HepG2 (cell line): ENCODE measurements at regions not wholly inside any gene's neighbourhood (a gene's known extent, or its start where the extent isn't known, plus 50 kb on each side); places are given as distances from the start of the nearest gene placed in this dataset.

Experiments
- ATAC-seq: fragments of 200-7000 bp; cut with Tn5 transposase; 3 replicates; pipeline ENCODE4 v1.9.1; 2020; ENCODE audit warnings: mild to moderate bottlenecking, moderate library complexity
- BruUV-seq: library from RNA; stranded (reverse); fragments of 400-500 nt; replicated peaks from 2 replicates; lab custom pipeline; 2021; lab: Mats Ljungman, UMichigan
- CTCF ChIA-PET: fragments of 300-600 bp; formaldehyde crosslinking; extraction: SDS; loops from one replicate; lab custom pipeline; 2021; ENCODE audit warnings: low total read pairs, inconsistent platforms, low intra/inter-chr PET ratio; lab: Yijun Ruan, JAX
- POLR2A ChIA-PET: fragments of 350-600 bp; sonication (Branson Sonifier 250); formaldehyde crosslinking; loops from one replicate; lab custom pipeline; 2020; ENCODE audit warnings: antibody characterized with exemption, inconsistent platforms; lab: Yijun Ruan, JAX
- DNase-seq: peaks from one replicate; pipeline ENCODE4 v3.0.0-alpha.2; 2015; ENCODE audit warnings: low spot score
- FAIRE-seq: peaks from 3 replicates; lab custom pipeline; 2011; peaks lifted over from hg19 to GRCh38; lab: Jason Lieb, UNC
- H2AFZ ChIP-seq: one replicate; pipeline ENCODE4 v1.6.1; 2011; ENCODE audit warnings: low read length, inconsistent platforms
- H3K27ac ChIP-seq: fragments of 300-600 bp; 3 replicates; pipeline ENCODE4 v1.8.0; 2011; ENCODE audit warnings: mixed run types, mild to moderate bottlenecking, mixed read lengths, low read length, inconsistent platforms; ENCODE audit not compliant: insufficient read depth; ENCODE audit errors: extremely low read length
- H3K27me3 ChIP-seq, 2 experiments: fragments of 200-600 bp in 1 of 2; 2 replicates in 1 of 2; 3 replicates in 1 of 2; pipeline versions ENCODE4 v1.6.0 to v1.8.0; 2011; ENCODE audit warnings: low read length in 2 of 2, mild to moderate bottlenecking in 2 of 2, moderate library complexity in 2 of 2, inconsistent platforms in 1 of 2; ENCODE audit not compliant: insufficient read depth in 2 of 2, control insufficient read depth in 1 of 2
- H3K36me3 ChIP-seq, 2 experiments: fragments of 200-600 bp in 1 of 2; replicated peaks in 1 of 2; 2 replicates in 1 of 2; 3 replicates in 1 of 2; pipeline versions ENCODE4 v1.5.1 to v1.8.0; 2011; ENCODE audit warnings: low read length in 2 of 2, inconsistent platforms in 1 of 2; ENCODE audit not compliant: insufficient read depth in 2 of 2, control insufficient read depth in 1 of 2
- H3K4me1 ChIP-seq: 2 replicates; pipeline ENCODE4 v1.5.1; 2012; ENCODE audit warnings: low read length, inconsistent platforms; ENCODE audit not compliant: insufficient read depth
- H3K4me2 ChIP-seq: 2 replicates; pipeline ENCODE4 v1.6.0; 2011; ENCODE audit warnings: low read depth, low read length, inconsistent platforms
- H3K4me3 ChIP-seq, 3 experiments: fragments of 200-600 bp in 1 of 3; sonication (generic), shearing (Covaris generic) in 1 of 3; replicated peaks in 1 of 3; 2 replicates each; pipeline ENCODE4 v1.5.1; 2011 to 2016; ENCODE audit warnings: low read length in 3 of 3, inconsistent platforms in 2 of 3, low read depth in 2 of 3, mild to moderate bottlenecking in 2 of 3, control low read depth in 1 of 3, mixed read lengths in 1 of 3; ENCODE audit not compliant: insufficient read depth in 1 of 3
- H3K79me2 ChIP-seq: one replicate; pipeline ENCODE4 v1.6.1; 2011; ENCODE audit warnings: low read length, inconsistent platforms; ENCODE audit not compliant: insufficient read depth
- H3K9ac ChIP-seq: 2 replicates; pipeline ENCODE4 v1.6.0; 2011; ENCODE audit warnings: mild to moderate bottlenecking, low read depth, low read length, inconsistent platforms; ENCODE audit not compliant: insufficient read depth
- H3K9me3 ChIP-seq: 2 replicates; pipeline ENCODE4 v1.5.1; 2012; ENCODE audit warnings: mild to moderate bottlenecking, low read length
- H4K20me1 ChIP-seq: 2 replicates; pipeline ENCODE4 v1.6.0; 2011; ENCODE audit warnings: inconsistent platforms, mild to moderate bottlenecking, low read length, moderate library complexity; ENCODE audit not compliant: insufficient read depth
- HNRNPLL ChIP-seq: fragments of 200-400 bp; formaldehyde crosslinking; IDR thresholded peaks from 2 replicates; pipeline ENCODE4 v1.6.1; 2017; ENCODE audit warnings: mild to moderate bottlenecking, low read depth, low read length; ENCODE audit not compliant: poor library complexity, severe bottlenecking
- MIER2 ChIP-seq: IDR thresholded peaks from 2 replicates; pipeline ENCODE4 v1.6.1; 2016; ENCODE audit warnings: missing biosample characterization, missing genetic modification reagents
- RBM39 ChIP-seq: fragments of 200-400 bp; formaldehyde crosslinking; IDR thresholded peaks from one replicate; pipeline ENCODE4 v1.6.1; 2018; ENCODE audit warnings: antibody characterized with exemption, mild to moderate bottlenecking, low read depth, low read length; ENCODE audit not compliant: poor library complexity, severe bottlenecking
- RFXANK ChIP-seq: IDR thresholded peaks from 2 replicates; pipeline ENCODE4 v1.6.1; 2016
- ZFP1 ChIP-seq: IDR thresholded peaks from 2 replicates; pipeline ENCODE4 v1.6.1; 2016
- ZFP36 ChIP-seq: fragments of 150-350 bp; IDR thresholded peaks from 2 replicates; pipeline ENCODE4 v1.6.1; 2018; ENCODE audit warnings: borderline replicate concordance, low read length, low read depth; ENCODE audit not compliant: partially characterized antibody
- ZKSCAN8 ChIP-seq: IDR thresholded peaks from 2 replicates; pipeline ENCODE4 v1.6.1; 2016; ENCODE audit warnings: borderline replicate concordance, missing genetic modification reagents, missing compliant biosample characterization
- ZNF703 ChIP-seq: sonication (generic); formaldehyde crosslinking; IDR thresholded peaks from 2 replicates; pipeline ENCODE4 v1.5.1; 2020; ENCODE audit warnings: missing genetic modification reagents, mild to moderate bottlenecking, moderate library complexity, borderline replicate concordance
- ZNF780A ChIP-seq: sonication (generic); formaldehyde crosslinking; IDR thresholded peaks from 2 replicates; pipeline ENCODE4 v1.8.0; 2022; ENCODE audit warnings: mild to moderate bottlenecking, missing genetic modification reagents, moderate library complexity
- WGBS: methylation state at CpG from one replicate; pipeline ENCODE4 v1.1.6; 2017; ENCODE audit warnings: low lambda C conversion rate; 5-methylcytosine and 5-hydroxymethylcytosine counted together
- in situ Hi-C: cut with HindIII; loops from 2 replicates; pipeline ENCODE4 v1.10.0; 2017; ENCODE audit warnings: low pct_unique_long_range_greater_than_20kb; ENCODE audit not compliant: extremely low pct_ligation_motif_present
- intact Hi-C: fragments of 100-400 bp; cut with micrococcal nuclease; formaldehyde crosslinking; loops from one replicate; pipeline ENCODE4 v1.10.0; 2022; ENCODE audit not compliant: unreplicated experiment
- TF ChIP-seq, protein P1 (sequence below): sonication (generic); formaldehyde crosslinking; conservative IDR thresholded peaks from 2 replicates; pipeline ENCODE4 v1.4.0; 2020; ENCODE audit warnings: missing genetic modification reagents
- TF ChIP-seq, protein P2 (sequence below): sonication (generic); formaldehyde crosslinking; IDR thresholded peaks from 2 replicates; pipeline ENCODE4 v1.9.0; 2021; ENCODE audit warnings: missing genetic modification reagents, mild to moderate bottlenecking, borderline replicate concordance
- TF ChIP-seq, protein P3 (sequence below): sonication (generic); formaldehyde crosslinking; IDR thresholded peaks from 2 replicates; pipeline ENCODE4 v1.5.1; 2020; ENCODE audit warnings: missing genetic modification reagents, mild to moderate bottlenecking, borderline replicate concordance

DNA sequence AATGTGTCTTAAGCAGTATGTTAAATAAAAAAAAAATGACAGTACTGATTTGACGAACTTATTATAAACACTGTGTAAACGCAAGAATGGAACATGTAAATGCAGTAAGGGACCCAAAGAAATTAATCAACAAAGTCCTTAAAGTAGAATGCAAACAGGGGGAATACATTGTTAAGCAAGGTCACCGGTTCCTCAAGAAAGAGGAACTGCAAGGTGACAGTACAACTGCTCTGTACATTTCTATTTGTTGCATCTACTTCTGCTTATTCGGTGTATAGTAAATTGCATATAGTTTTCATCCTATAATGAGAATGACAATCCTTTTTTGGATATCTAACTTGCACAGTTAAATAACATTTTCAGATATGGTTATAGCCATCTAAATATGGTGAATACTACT, 387.0 kb upstream of the SEMA3D start:
- no peak for DNase-seq
- H3K27me3 ChIP-seq: no peaks in the 10 kb centered on the region
- POLR2A ChIA-PET: no interaction called here
- under 1% methylated on average over 4 of the region's 4 CpGs for WGBS
- no peaks in the 10 kb centered on the region for H4K20me1 ChIP-seq
- no peak overlapping the region for H3K9ac ChIP-seq
- intact Hi-C loops (no loop called here), in situ Hi-C loops (no loop called here)
- ATAC-seq: no peak
- no peaks in the 10 kb centered on the region for H3K79me2 ChIP-seq
- H3K9me3 ChIP-seq: no peaks in the 10 kb centered on the region
- no peak overlapping the region for H2AFZ ChIP-seq
- no peaks in the 10 kb centered on the region for H3K36me3 ChIP-seq
- CTCF ChIA-PET: no interaction called here
- FAIRE-seq: no peak
- no TSS peak for BruUV-seq
- H3K27ac ChIP-seq: no peak overlapping the region
- no peak overlapping the region for H3K4me3 ChIP-seq
- TF ChIP-seq, protein P1, sequence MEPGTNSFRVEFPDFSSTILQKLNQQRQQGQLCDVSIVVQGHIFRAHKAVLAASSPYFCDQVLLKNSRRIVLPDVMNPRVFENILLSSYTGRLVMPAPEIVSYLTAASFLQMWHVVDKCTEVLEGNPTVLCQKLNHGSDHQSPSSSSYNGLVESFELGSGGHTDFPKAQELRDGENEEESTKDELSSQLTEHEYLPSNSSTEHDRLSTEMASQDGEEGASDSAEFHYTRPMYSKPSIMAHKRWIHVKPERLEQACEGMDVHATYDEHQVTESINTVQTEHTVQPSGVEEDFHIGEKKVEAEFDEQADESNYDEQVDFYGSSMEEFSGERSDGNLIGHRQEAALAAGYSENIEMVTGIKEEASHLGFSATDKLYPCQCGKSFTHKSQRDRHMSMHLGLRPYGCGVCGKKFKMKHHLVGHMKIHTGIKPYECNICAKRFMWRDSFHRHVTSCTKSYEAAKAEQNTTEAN: no peak
- TF ChIP-seq, protein P2, sequence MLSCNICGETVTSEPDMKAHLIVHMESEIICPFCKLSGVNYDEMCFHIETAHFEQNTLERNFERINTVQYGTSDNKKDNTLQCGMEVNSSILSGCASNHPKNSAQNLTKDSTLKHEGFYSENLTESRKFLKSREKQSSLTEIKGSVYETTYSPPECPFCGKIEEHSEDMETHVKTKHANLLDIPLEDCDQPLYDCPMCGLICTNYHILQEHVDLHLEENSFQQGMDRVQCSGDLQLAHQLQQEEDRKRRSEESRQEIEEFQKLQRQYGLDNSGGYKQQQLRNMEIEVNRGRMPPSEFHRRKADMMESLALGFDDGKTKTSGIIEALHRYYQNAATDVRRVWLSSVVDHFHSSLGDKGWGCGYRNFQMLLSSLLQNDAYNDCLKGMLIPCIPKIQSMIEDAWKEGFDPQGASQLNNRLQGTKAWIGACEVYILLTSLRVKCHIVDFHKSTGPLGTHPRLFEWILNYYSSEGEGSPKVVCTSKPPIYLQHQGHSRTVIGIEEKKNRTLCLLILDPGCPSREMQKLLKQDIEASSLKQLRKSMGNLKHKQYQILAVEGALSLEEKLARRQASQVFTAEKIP: no peak
- TF ChIP-seq ZNF703 (no peak), HNRNPLL (no peak), ZNF780A (CRISPR knock-in tag) (no peak), MIER2 (CRISPR knock-in tag) (no peak), ZFP1 (CRISPR knock-in tag) (no peak), RFXANK (no peak), ZFP36 (no peak), ZKSCAN8 (no peak), RBM39 (no peak)
- TF ChIP-seq, protein P3, sequence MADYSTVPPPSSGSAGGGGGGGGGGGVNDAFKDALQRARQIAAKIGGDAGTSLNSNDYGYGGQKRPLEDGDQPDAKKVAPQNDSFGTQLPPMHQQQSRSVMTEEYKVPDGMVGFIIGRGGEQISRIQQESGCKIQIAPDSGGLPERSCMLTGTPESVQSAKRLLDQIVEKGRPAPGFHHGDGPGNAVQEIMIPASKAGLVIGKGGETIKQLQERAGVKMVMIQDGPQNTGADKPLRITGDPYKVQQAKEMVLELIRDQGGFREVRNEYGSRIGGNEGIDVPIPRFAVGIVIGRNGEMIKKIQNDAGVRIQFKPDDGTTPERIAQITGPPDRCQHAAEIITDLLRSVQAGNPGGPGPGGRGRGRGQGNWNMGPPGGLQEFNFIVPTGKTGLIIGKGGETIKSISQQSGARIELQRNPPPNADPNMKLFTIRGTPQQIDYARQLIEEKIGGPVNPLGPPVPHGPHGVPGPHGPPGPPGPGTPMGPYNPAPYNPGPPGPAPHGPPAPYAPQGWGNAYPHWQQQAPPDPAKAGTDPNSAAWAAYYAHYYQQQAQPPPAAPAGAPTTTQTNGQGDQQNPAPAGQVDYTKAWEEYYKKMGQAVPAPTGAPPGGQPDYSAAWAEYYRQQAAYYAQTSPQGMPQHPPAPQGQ: no peak
- no peaks in the 10 kb centered on the region for H3K4me1 ChIP-seq
- no peak overlapping the region for H3K4me2 ChIP-seq
